ENCODE measurements at regions not wholly inside any gene's neighbourhood (a gene's known extent, or its start where the extent isn't known, plus 50 kb on each side); places are given as distances from the start of the nearest gene placed in this dataset.

DNA sequence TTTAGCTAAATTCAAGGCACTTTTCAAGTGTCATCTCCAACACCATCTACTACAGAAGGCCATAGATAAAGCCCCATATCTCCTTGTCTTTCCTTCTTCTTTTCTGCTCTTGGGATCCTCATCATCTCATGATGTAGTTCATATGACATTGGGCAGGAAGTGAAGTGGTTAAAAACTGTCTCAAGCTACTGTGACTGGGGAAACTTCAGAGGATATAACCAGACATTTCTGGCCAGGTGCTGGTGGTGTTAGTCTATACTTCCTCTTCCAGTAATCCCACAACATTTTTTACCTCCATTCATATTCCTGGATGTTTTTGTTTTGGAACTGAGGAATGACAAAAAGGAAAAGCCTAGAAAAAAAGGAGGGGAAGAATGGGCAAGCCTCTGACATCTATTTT lies 188.7 kb downstream of the LURAP1L start (continued):
- TF ChIP-seq, protein P1, sequence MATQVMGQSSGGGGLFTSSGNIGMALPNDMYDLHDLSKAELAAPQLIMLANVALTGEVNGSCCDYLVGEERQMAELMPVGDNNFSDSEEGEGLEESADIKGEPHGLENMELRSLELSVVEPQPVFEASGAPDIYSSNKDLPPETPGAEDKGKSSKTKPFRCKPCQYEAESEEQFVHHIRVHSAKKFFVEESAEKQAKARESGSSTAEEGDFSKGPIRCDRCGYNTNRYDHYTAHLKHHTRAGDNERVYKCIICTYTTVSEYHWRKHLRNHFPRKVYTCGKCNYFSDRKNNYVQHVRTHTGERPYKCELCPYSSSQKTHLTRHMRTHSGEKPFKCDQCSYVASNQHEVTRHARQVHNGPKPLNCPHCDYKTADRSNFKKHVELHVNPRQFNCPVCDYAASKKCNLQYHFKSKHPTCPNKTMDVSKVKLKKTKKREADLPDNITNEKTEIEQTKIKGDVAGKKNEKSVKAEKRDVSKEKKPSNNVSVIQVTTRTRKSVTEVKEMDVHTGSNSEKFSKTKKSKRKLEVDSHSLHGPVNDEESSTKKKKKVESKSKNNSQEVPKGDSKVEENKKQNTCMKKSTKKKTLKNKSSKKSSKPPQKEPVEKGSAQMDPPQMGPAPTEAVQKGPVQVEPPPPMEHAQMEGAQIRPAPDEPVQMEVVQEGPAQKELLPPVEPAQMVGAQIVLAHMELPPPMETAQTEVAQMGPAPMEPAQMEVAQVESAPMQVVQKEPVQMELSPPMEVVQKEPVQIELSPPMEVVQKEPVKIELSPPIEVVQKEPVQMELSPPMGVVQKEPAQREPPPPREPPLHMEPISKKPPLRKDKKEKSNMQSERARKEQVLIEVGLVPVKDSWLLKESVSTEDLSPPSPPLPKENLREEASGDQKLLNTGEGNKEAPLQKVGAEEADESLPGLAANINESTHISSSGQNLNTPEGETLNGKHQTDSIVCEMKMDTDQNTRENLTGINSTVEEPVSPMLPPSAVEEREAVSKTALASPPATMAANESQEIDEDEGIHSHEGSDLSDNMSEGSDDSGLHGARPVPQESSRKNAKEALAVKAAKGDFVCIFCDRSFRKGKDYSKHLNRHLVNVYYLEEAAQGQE (IDR thresholded peaks at IDR 0.05; ENCODE audit: unreplicated experiment): no peak
- TF ChIP-seq EZH2 (IDR thresholded peaks at IDR 0.05; ENCODE audit: low read depth, unreplicated experiment): no peak

DNA sequence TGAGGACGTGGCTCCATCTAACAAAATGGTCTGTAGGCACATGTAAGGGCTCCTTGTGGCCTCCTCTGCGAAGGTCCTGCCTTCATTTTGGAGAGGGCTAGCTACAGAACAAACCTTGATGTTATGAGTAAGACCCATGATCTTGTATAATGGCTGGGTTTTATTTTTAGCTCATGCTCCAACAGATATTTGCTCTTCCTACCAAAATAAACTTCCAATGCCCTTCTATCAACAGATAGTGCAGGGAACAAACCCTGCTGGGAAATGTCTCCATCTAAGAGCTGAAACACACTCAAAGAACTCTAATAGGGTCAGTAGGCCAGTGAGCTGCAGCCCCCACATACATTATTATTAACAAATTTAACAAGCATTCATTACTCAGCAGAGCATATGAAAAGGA lies 189.5 kb downstream of the LURAP1L start:
- no peak overlapping the region for H3K4me2 ChIP-seq
- Mint-ChIP-seq H3K9me3 (peaks cover 3% of the 10 kb centered on the region), H3K4me3 (no peak overlapping the region), H3K4me1 (0 out of 3 replicates have a peak, but pooled peaks cover 4% of the 10 kb centered on the region), H3K36me3 (ENCODE audit: low read depth) (peaks cover 3% of the 10 kb centered on the region; the same call in 2 of the 3 replicates), H3K27ac (no peak overlapping the region), H3K27me3 (ENCODE audit: insufficient read depth, low read depth, poor library complexity) (no peaks in the 10 kb centered on the region)
- peaks cover 14% of the 10 kb centered on the region for H3K9me2 ChIP-seq (ENCODE audit: insufficient read depth)
- no peaks in the 10 kb centered on the region for H3K27me3 ChIP-seq (ENCODE audit: insufficient read depth)
- TF ChIP-seq, protein P1 (IDR thresholded peaks at IDR 0.05; ENCODE audit: unreplicated experiment): no peak
- TF ChIP-seq CREB1 (CRISPR knock-in tag; IDR thresholded peaks at IDR 0.05; ENCODE audit: low read depth) (no peak), JUNB (IDR thresholded peaks at IDR 0.05; ENCODE audit: unreplicated experiment) (no peak)
- no peak overlapping the region for H2AFZ ChIP-seq
- no peak overlapping the region for H3K27ac ChIP-seq (ENCODE audit: low read depth)
- H4K20me1 ChIP-seq (replicated peaks; ENCODE audit: insufficient read depth): no peaks in the 10 kb centered on the region
- H3F3A ChIP-seq (replicated peaks; ENCODE audit: low read depth): no peaks in the 10 kb centered on the region
- no peak for DNase-seq (ENCODE audit: low spot score)
- H3K36me3 ChIP-seq (ENCODE audit: insufficient read depth): 0 out of 2 replicates have a peak, but pooled peaks cover 3% of the 10 kb centered on the region
- ATAC-seq: no peak
- no peaks in the 10 kb centered on the region for H3K79me2 ChIP-seq (replicated peaks; ENCODE audit: insufficient read depth)
- 0 out of 2 replicates have a peak, but pooled peaks cover 4% of the 10 kb centered on the region for H3K4me1 ChIP-seq (ENCODE audit: insufficient read depth)
- H3K4me3 ChIP-seq: no peak overlapping the region

DNA sequence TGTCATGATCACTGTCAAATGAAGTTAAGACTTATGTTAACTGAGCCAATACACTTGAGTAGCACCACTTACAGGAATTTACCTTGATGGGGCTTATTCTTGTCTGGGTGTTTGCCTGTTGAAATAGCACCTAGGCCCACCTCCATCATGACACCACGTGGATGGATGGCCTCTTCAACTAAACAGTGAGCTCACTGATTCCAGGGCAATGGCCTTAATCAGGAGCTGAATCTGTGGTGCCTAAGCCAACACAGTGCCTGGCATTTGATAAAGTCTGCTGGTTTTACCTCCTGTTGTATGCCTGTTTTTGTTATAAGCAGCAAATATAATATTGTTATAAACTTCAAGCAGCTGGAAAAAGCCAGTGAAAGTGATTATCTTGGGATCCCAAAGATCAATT lies 190.5 kb downstream of the LURAP1L start:
- H3K27me3 ChIP-seq (ENCODE audit: insufficient read depth): no peaks in the 10 kb centered on the region
- H3K9me2 ChIP-seq (ENCODE audit: insufficient read depth): peaks cover 14% of the 10 kb centered on the region
- no peak overlapping the region for H3K27ac Mint-ChIP-seq
- H2AFZ ChIP-seq: no peak overlapping the region
- no peaks in the 10 kb centered on the region for H3K9me3 Mint-ChIP-seq
- no peaks in the 10 kb centered on the region for H3F3A ChIP-seq (replicated peaks; ENCODE audit: low read depth)
- no peak overlapping the region for H3K4me2 ChIP-seq
- H4K20me1 ChIP-seq (replicated peaks; ENCODE audit: insufficient read depth): no peaks in the 10 kb centered on the region
- ATAC-seq (no peak), DNase-seq (ENCODE audit: low spot score) (no peak)
- no peak overlapping the region for H3K4me3 Mint-ChIP-seq
- H3K79me2 ChIP-seq (replicated peaks; ENCODE audit: insufficient read depth): no peaks in the 10 kb centered on the region
- no peaks in the 10 kb centered on the region for H3K36me3 Mint-ChIP-seq (ENCODE audit: low read depth)
- no peak overlapping the region for H3K27ac ChIP-seq (ENCODE audit: low read depth)
- 0 out of 2 replicates have a peak, but pooled peaks cover 4% of the 10 kb centered on the region for H3K4me1 ChIP-seq (ENCODE audit: insufficient read depth)
- H3K27me3 Mint-ChIP-seq (ENCODE audit: insufficient read depth, low read depth, poor library complexity): no peaks in the 10 kb centered on the region
- H3K4me1 Mint-ChIP-seq: 0 out of 3 replicates have a peak, but pooled peaks cover 4% of the 10 kb centered on the region
- H3K36me3 ChIP-seq (ENCODE audit: insufficient read depth): no peaks in the 10 kb centered on the region
- H3K4me3 ChIP-seq: no peak overlapping the region
- TF ChIP-seq, protein P2, sequence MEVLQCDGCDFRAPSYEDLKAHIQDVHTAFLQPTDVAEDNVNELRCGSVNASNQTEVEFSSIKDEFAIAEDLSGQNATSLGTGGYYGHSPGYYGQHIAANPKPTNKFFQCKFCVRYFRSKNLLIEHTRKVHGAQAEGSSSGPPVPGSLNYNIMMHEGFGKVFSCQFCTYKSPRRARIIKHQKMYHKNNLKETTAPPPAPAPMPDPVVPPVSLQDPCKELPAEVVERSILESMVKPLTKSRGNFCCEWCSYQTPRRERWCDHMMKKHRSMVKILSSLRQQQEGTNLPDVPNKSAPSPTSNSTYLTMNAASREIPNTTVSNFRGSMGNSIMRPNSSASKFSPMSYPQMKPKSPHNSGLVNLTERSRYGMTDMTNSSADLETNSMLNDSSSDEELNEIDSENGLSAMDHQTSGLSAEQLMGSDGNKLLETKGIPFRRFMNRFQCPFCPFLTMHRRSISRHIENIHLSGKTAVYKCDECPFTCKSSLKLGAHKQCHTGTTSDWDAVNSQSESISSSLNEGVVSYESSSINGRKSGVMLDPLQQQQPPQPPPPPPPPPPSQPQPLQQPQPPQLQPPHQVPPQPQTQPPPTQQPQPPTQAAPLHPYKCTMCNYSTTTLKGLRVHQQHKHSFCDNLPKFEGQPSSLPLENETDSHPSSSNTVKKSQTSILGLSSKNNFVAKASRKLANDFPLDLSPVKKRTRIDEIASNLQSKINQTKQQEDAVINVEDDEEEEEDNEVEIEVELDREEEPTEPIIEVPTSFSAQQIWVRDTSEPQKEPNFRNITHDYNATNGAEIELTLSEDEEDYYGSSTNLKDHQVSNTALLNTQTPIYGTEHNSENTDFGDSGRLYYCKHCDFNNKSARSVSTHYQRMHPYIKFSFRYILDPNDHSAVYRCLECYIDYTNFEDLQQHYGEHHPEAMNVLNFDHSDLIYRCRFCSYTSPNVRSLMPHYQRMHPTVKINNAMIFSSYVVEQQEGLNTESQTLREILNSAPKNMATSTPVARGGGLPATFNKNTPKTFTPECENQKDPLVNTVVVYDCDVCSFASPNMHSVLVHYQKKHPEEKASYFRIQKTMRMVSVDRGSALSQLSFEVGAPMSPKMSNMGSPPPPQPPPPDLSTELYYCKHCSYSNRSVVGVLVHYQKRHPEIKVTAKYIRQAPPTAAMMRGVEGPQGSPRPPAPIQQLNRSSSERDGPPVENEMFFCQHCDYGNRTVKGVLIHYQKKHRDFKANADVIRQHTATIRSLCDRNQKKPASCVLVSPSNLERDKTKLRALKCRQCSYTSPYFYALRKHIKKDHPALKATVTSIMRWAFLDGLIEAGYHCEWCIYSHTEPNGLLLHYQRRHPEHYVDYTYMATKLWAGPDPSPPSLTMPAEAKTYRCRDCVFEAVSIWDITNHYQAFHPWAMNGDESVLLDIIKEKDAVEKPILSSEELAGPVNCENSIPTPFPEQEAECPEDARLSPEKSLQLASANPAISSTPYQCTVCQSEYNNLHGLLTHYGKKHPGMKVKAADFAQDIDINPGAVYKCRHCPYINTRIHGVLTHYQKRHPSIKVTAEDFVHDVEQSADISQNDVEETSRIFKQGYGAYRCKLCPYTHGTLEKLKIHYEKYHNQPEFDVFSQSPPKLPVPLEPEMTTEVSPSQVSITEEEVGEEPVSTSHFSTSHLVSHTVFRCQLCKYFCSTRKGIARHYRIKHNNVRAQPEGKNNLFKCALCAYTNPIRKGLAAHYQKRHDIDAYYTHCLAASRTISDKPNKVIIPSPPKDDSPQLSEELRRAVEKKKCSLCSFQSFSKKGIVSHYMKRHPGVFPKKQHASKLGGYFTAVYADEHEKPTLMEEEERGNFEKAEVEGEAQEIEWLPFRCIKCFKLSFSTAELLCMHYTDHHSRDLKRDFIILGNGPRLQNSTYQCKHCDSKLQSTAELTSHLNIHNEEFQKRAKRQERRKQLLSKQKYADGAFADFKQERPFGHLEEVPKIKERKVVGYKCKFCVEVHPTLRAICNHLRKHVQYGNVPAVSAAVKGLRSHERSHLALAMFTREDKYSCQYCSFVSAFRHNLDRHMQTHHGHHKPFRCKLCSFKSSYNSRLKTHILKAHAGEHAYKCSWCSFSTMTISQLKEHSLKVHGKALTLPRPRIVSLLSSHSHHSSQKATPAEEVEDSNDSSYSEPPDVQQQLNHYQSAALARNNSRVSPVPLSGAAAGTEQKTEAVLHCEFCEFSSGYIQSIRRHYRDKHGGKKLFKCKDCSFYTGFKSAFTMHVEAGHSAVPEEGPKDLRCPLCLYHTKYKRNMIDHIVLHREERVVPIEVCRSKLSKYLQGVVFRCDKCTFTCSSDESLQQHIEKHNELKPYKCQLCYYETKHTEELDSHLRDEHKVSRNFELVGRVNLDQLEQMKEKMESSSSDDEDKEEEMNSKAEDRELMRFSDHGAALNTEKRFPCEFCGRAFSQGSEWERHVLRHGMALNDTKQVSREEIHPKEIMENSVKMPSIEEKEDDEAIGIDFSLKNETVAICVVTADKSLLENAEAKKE (CRISPR knock-in tag; IDR thresholded peaks at IDR 0.05): no peak
- no peak for TF ChIP-seq STAT1 (IDR thresholded peaks at IDR 0.05; ENCODE audit: unreplicated experiment)
- TF ChIP-seq POLR2AphosphoS5 (IDR thresholded peaks at IDR 0.05; ENCODE audit: low read depth): no peak

Data from GM23338 (cell line).